D341Med (cell line): ENCODE measurements at regions not wholly inside any gene's neighbourhood (a gene's known extent, or its start where the extent isn't known, plus 50 kb on each side); places are given as distances from the start of the nearest gene placed in this dataset.
A peak's percentile ranks its signal among the peaks of the same experiment; 100 is the strongest.

Experiments used
- DNase-seq: peaks from one replicate; pipeline ENCODE4 v3.0.0; 2012; ENCODE audit warnings: low spot score

GRCh38 chr5:156135531-156135930, 191.4 kb upstream of the SGCD start:
- DNase-seq, result no peak

GRCh38 chr5:156137071-156137869, 189.7 kb upstream of the SGCD start:
- no peak for DNase-seq

GRCh38 chr5:156142867-156143266, 184.1 kb upstream of the SGCD start:
- no peak for DNase-seq

DNA sequence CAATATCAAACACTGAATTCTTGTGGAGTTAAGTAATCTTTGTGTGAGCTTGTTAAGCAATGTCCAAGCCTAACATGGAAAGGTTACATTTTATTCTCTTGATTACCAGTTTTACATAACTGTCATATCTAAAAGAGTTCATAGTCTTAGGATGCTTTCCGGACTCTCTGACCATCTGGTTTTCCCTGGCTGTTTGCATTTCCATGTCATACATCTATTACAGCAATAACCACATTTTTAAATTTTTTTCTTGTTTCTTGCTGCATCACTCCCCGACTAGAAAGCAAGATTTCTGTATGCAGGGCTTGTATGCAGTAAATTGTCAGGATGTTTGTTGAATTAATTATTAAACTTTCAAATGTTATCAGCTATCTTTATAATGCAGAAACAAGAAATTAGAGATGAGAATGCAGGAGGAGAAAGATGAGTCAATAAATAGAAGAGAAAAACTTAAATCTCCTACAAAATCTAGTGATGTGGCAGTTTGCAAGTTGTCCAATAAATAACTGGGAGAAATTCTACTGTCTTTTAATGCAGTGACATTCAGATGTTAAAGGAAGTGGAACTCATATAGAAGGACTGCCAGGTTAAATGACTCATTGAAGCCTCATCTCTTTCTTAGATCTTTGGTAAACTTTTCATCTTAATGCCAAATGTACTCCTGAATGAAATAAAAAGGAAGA, 179.6 kb upstream of the SGCD start:
- DNase-seq, result no peak

GRCh38 chr5:156147944-156148285, 179.0 kb upstream of the SGCD start:
- no peak for DNase-seq

- DNase-seq, result no peak
These were observed 178.7 kb upstream of the SGCD start for GRCh38 chr5:156148301-156148700.

GRCh38 chr5:156149213-156149612, 177.8 kb upstream of the SGCD start:
- DNase-seq, result no peak

- no peak for DNase-seq
These were observed 173.4 kb upstream of the SGCD start for GRCh38 chr5:156153602-156154001.

DNA sequence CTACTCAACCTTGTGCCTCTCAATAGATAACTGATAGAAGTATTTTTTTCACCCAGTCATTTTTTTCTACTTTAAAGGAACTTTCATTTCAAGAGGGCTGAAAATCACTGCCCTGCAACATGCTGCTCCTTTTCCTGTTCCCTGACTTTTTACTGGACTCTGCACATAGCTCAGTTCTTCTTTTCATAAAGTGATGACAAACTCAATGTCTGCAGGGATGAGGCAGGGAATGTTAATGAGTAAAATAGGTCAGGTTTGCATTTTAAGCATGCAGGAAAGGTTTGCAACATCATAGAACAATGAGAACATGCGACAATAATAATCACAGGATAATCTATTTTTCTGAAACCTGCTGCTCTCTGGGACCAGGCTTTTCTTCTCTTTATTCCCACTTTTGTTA, 172.2 kb upstream of the SGCD start:
- no peak for DNase-seq

DNA sequence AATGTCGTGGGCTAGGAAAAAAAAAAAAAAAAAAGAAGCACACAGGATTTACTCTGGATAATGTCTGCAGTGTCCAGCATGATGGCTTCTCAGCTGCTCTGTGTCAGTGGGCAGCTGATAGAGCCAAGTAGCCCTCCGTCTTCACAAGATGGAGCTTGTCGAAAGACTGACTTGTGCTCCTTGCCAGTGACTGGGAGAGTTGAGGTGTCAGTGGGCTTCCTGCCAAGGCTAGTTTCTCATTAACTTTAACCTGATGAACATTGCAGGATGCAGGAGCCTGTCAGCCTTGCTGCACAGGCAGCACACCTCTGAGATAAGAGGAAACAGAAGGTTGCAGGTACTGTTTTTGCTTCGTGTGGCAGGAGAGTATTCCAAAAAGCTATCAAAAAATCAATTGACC, 171.4 kb upstream of the SGCD start:
- no peak for DNase-seq

DNA sequence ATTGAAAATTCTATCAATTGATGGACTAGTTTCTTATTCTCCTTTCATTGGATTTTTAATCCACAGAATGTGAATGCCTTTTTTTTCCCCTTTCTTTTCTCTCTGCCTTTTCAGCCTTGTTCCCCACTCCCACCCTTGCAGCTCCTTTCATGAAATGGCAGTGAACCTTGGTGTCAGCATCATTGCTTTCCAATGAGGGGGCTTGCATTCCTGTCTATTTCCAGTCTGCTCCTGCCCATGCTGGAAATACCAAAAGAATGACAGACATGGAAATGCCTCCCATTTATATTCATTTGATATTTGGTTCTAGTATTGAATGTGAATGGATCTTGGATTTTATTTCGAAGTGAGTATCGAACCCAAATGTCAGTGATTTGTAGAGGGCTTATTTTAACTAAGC, 162.7 kb upstream of the SGCD start:
- no peak for DNase-seq

- no peak for DNase-seq
These were observed 157.5 kb upstream of the SGCD start for GRCh38 chr5:156169495-156169894.

GRCh38 chr5:156170351-156170961, 156.5 kb upstream of the SGCD start:
- no peak for DNase-seq

- DNase-seq, result no peak
These were observed 152.7 kb upstream of the SGCD start for GRCh38 chr5:156174225-156174624.

GRCh38 chr5:156178117-156178516, 148.8 kb upstream of the SGCD start:
- no peak for DNase-seq

GRCh38 chr5:156181656-156182055, 145.3 kb upstream of the SGCD start:
- no peak for DNase-seq

GRCh38 chr5:156182174-156182967, 144.6 kb upstream of the SGCD start:
- no peak for DNase-seq

- no peak for DNase-seq
These were observed 140.2 kb upstream of the SGCD start for GRCh38 chr5:156186760-156187159.

DNA sequence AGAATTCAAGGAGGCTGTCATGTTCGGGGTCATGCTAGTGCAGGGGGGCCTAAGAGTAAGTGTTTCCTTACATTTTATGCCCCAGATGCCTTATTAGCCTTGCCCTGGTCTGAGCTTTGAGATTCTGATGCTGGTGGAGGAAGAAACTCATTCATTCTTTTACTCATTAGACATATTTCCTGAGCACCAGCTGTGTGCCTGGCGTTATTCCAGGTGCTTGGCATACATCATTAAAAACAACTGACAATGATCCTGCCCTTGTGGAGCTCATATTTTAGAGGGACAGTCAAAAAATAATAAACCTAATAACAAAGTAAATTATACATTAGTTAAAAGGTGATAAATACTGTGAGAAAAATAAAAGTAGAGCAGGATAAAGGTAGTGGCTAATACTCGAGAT, 138.9 kb upstream of the SGCD start:
- DNase-seq, result no peak

DNA sequence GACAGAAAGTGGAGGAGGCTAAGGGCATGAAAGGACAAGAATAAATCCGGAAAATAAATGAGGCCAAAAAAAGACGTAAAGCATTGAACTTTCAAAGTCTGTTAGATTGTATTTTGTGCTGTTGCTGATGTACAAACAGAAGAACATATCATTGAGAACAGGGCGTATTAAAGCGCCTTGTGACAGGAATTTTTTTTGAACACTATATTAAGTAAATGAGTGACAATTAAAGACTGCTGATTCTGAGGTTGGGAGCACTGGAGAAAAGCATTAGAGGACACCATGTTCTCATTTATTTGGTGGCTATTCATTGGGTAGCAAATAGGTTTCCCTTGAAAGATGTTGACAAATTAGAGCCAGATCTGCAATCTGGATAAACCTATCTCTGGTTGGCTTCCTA, 137.3 kb upstream of the SGCD start:
- no peak for DNase-seq

- no peak for DNase-seq
These were observed 135.4 kb upstream of the SGCD start for GRCh38 chr5:156191547-156191946.

DNA sequence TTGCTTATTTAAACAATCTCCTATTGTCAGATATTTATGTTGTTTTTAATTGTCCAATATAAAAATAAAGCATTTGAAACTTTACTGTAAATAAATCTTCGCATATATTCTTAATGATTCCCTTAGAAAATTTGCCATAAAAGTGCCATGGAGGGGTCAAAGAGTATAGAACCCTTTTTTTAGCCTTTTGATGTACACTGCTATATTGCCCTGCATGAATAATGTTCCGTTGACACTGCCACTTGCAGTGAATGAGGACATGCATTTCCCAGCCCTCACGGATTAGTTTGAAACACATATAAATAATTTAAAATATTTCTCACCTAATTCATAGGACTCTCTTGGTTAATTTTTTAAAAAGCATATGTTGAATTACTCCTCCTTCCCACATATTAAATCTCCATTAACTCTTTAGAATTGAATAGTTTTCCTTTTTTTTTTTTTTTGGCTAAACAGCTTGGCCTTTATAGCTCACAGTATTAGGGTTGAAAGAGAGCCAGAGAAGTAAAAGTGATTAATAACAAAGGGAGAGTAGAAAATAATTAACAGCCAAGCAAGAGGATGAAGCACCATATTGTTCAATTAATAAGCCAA, 129.8 kb upstream of the SGCD start:
- DNase-seq, result peak; percentile 25
